GM12891 (cell line): ENCODE measurements at regions not wholly inside any gene's neighbourhood (a gene's known extent, or its start where the extent isn't known, plus 50 kb on each side); places are given as distances from the start of the nearest gene placed in this dataset.

ENCODE experiments used
- POLR2A ChIP-seq: IDR thresholded peaks from 2 replicates; pipeline ENCODE4 v1.6.1; 2011; ENCODE audit warnings: low read depth, low read length, control low read depth
- POLR2AphosphoS5 ChIP-seq: IDR thresholded peaks from 2 replicates; pipeline ENCODE4 v1.6.1; 2011; ENCODE audit warnings: low read depth, low read length, control low read depth
- SPI1 ChIP-seq: IDR thresholded peaks from 2 replicates; pipeline ENCODE4 v1.6.1; 2011; ENCODE audit warnings: low read depth, low read length, control low read depth
- TAF1 ChIP-seq: IDR thresholded peaks from 2 replicates; pipeline ENCODE4 v1.6.1; 2011; ENCODE audit warnings: low read depth, low read length, control low read depth

DNA sequence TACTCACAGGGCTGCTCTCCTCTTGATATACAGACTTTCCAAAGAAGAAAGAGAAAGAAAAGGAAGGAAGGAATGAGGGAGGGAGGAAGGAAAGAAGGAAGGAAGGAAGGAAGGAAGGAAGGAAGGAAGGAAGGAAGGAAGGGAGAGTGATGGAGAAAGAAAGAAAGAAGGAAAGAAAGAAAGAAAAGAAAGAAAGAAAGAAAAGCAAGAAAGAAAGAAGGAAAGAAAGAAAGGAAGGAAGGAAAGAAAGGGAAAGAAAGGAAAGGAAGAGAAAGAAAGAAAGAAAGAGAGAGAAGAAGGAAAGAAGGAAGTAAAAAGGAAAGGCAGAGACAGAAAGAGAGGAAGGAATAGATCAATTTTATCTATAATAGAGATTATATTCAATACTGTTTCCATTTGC lies 1257.4 kb downstream of the EPHA7 start:
- no peak for TF ChIP-seq POLR2AphosphoS5
- no peak for TF ChIP-seq POLR2A
- TF ChIP-seq SPI1 = no peak
- no peak for TF ChIP-seq TAF1
